Suppressor macrophage (primary cell): ENCODE measurements at regions not wholly inside any gene's neighbourhood (a gene's known extent, or its start where the extent isn't known, plus 50 kb on each side); places are given as distances from the start of the nearest gene placed in this dataset.
A peak's percentile ranks its signal among the peaks of the same experiment; 100 is the strongest.

Experiments used
- DNase-seq, 4 experiments: peaks; one replicate each; pipeline ENCODE4 v3.0.0-alpha.2; 2020 to 2022

GRCh38 chr22:25351631-25352293 is 132.3 kb downstream of the CRYBB2 start:
- no peak for DNase-seq

GRCh38 chr22:25352294-25352680 is 132.8 kb downstream of the CRYBB2 start:
- no peak for DNase-seq

GRCh38 chr22:25353516-25354445 is 134.3 kb downstream of the CRYBB2 start:
- no peak for DNase-seq

GRCh38 chr22:25354456-25354855 is 135.0 kb downstream of the CRYBB2 start:
- DNase-seq = no peak

GRCh38 chr22:25357132-25357455 is 137.7 kb downstream of the CRYBB2 start:
- no peak for DNase-seq

- DNase-seq = no peak
Measured at GRCh38 chr22:25357606-25358420, 138.4 kb downstream of the CRYBB2 start.

GRCh38 chr22:25358421-25359170 is 139.2 kb downstream of the CRYBB2 start:
- no peak for DNase-seq

- no peak for DNase-seq
Measured at GRCh38 chr22:25359601-25360261, 140.3 kb downstream of the CRYBB2 start.

- no peak for DNase-seq
Measured at GRCh38 chr22:25360411-25360810, 141.0 kb downstream of the CRYBB2 start.

GRCh38 chr22:25360891-25361645 is 141.6 kb downstream of the CRYBB2 start:
- DNase-seq = no peak

- DNase-seq = no peak
Measured at GRCh38 chr22:25361899-25362214, 142.4 kb downstream of the CRYBB2 start.

GRCh38 chr22:25362215-25362882 is 142.9 kb downstream of the CRYBB2 start:
- DNase-seq = peak; percentile 57 to 78 (median 68)

GRCh38 chr22:25362883-25363240 is 143.4 kb downstream of the CRYBB2 start:
- no peak for DNase-seq

- DNase-seq = no peak
Measured at GRCh38 chr22:25363474-25363873, 144.0 kb downstream of the CRYBB2 start.

- no peak for DNase-seq
Measured at GRCh38 chr22:25364281-25364680, 144.8 kb downstream of the CRYBB2 start.

- peak in 2 of 4 experiments; percentile 23 to 38 for DNase-seq
Measured at GRCh38 chr22:25364736-25365241, 145.3 kb downstream of the CRYBB2 start.

- no peak for DNase-seq
Measured at GRCh38 chr22:25365491-25366261, 146.2 kb downstream of the CRYBB2 start.

GRCh38 chr22:25366408-25366807 is 147.0 kb downstream of the CRYBB2 start:
- DNase-seq = no peak

GRCh38 chr22:25366876-25367466 is 147.5 kb downstream of the CRYBB2 start:
- DNase-seq = no peak
